ENCODE measurements at regions not wholly inside any gene's neighbourhood (a gene's known extent, or its start where the extent isn't known, plus 50 kb on each side); places are given as distances from the start of the nearest gene placed in this dataset.

DNA sequence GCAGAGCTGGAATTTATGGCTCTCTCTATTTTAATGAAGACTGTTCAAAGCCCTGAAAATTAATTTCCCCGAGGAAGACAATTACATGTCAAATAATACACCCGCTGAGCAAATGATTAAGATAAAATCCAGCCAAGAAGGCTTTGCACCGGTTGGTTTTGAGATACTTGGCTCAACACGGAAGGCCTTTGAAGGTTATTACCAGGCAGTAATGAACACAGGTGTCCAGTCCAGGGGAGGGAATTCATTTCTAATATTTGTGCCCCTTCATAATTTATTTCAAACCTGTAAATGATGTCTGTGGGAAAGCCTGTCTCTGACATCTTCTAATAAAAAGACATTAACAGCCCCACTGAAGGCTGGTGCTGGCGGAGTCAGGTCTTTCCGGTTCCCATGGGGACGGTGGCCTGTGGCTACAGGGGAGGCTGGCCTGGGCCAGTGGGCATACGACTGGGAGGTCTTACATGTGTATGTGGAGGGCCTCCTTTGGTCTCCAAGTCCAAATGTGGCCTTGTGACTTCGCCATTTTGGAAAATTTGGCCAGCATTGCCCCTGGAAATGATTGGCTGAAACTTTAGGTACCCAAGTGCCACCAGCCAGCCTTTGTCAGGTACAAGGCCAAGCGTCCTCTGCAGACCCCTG, 49.9 kb upstream of the IQSEC1 start:
- DNase-seq (ENCODE audit: low read depth in 4 of 4, low spot score in 2 of 4): no peak

All from left renal cortex interstitium (tissue), 4 donors.